DMS 273 (cell line): ENCODE measurements at regions not wholly inside any gene's neighbourhood (a gene's known extent, or its start where the extent isn't known, plus 50 kb on each side); places are given as distances from the start of the nearest gene placed in this dataset.
"Not testable (repeated sequence)": the region's sequence is repeated elsewhere in the genome, so short reads cannot be mapped to it uniquely, and the experiment has no call there.

ENCODE experiments used
- DNase-seq: peaks from one replicate; lab custom pipeline; 2025; ENCODE audit not compliant: unreplicated experiment; lab: John Stamatoyannopoulos, UW

DNA sequence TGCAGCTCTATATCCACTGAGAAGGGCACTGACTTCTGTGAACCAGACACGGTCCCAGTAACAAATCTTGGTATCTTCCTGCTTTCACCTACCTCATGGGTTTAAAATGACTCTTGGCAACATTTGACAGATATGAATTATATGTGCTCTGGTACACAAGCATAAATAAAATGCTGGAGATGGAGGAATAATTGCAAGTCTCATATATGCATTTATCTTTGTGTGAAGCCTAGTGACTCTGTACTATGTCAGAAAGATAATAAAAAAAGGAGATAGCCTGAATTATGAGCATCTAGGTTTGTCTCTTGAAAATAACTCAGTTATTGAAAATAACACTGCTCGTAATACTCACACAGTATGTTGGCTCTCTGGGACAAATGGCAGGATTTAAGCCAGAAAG is 167.1 kb upstream of the CRBN start:
- DNase-seq, result no peak

DNA sequence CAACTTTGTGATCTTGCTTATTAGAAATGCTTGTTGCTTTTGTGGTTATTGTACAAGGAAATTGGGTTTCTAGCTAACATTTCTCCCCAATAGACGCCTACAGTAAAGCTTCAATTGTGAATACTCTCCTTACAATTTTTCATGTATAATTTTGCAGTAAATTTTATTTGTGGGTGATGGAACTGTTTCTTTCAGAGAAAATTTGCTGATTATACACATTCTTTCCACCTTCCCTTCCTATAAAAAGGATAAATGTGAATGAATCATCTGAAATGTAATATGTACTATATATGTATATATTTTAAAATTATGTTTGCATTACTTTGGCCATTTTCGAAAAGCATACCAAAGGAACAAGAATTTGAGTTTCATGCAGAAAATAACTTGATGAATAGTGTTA is 162.7 kb upstream of the CRBN start:
- no peak for DNase-seq

DNA sequence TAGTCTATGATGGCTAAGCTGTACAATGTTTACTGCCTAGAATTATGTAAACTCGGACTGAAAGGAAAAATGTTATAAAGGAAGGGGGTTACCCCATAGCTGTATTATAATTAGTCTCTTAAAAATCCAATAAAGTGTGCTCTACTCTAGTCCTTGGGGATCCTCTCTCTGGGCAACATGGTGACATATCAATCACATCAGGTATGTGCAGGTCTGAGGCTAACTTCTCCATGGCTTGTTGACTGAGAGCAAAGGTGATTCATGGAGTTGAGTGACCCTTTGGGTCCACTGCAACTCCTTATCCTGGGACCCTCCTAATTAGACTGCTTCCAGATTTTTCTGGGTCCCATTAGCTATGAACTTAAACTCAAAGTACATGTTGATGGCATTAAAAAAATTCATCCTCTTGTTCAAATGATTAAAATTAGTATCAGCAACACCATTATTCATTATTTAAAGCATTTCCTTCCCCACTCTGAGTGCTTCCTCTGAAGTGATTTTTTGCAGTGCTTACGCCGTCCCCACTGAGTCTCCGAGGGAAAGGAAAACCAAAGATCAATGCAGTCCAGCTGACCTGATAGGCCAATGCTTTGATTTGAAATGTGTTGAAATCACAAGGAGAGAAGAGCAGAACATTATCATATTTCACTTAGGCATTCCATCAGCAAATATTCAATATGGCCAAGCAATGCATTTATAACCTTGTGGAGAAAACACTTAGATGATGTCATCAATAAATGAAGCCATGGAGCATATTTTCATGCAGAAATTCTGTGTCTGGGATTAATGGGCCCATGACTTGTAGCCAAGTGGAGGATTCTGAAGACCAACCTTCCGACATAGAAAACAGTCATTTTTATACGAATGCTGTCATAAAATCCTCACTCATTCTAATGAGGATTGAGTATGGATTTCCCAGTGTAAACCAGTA is 161.7 kb upstream of the CRBN start:
- no peak for DNase-seq

DNA sequence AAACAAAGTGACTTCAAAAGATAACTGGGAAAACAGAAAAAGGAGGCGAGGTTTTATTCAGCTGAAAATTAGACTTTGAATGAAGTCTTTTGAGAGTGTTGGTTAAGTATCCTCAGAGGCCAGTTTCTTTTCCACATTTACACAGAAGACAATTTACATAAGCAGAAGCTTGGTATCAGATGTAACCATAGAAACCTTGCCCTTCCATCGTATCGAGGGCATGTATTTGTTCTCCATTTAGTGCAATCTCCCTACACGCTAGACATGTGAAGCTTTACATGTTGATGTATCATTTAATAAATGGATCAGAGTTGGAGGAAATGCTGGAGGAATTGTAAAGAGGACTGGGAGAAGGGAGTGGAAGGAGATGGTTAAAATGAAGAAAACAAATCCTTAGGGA is 161.0 kb upstream of the CRBN start:
- no peak for DNase-seq

DNA sequence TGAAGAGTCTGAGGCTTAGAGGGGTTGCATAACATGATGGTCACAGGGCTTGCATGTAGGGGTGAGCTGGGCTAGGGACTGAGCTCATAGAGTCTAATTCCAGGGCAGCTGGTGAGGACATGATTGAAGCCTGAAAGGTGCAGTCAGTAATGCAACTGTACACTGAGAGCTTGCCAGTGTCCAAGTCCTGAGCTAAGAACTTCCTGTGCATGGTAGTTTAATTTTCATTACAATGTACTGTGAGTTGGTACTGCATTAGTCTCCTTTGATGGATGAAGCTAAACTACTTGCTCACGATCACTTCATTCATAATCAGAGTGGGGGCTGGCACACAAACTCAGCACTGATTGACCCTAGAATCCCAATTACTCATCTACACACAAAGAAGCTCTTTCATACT is 156.4 kb upstream of the CRBN start:
- no peak for DNase-seq

DNA sequence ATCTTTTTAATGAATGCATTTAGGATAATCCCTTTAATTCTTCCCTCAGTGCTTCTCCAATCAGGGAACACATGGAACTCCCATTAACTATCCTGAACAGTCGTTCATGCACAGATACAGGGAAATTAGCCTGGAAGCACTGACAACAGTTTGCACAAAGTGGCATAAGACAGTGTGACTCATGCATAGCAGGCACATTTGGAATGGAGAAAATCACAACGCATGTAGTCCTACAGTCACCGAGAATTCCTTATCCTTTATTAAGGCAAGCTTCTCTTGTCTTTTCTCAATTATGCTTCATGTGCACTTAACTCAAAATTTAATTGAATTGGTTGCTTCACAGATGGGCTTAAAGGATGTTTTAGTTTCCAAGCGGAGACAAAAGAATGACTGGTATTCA is 155.0 kb upstream of the CRBN start:
- no peak for DNase-seq

DNA sequence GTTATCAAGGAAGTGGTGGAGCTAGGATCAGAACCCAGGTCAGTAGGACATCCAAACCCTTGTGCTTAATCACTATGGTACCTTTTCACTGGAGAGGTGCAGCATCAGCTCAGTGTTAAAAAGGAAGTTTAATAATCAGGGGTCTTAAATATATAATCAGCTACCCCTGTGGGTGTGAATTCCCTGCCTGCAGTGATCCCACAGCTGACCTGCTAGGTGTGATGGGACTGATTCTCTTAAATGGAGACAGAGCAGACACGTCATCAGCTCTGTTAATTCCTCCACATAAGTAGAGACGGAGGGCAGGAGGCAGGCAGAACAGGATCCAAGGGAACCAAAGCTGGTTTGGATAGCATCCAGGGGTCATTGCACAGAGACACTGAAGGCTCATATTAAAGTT is 154.1 kb upstream of the CRBN start:
- DNase-seq, result no peak

DNA sequence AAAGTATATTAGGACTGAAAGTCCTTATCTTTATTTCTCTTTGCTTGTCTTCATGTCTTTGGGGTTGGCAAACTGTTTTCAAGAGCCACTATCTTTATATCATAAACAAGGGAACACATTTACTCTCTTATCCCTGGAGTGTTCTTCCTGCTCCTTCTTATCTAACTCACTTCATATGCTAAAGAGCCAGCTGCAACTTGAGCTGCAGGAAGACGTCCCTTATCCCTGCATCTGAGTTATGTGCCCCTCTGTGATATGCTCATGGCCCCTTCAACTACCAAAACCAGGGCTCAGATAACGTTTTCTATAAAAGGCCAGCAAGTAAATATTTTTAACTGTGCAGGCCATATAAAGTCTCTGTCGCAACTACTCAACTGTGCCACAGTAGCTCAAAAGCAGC is 137.0 kb upstream of the CRBN start:
- DNase-seq, result no peak

DNA sequence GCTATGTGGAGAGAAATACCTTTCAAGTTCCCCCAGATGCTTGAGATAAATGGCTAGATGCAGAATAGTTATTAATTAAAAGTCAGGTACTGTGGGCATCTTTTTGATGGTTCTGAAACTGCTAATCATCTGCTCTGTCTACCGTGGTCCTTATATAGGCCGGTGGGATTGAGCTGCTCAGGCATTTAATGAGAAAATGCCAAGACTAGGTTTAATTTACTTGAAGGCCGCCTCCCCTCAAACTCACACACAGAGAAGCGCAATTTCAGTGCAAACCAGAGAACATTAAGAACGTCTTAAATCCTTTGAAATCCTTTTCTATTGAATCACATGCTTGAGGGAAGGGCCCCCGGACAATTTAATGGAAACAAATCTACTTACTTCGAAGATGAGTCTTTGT is 136.4 kb upstream of the CRBN start:
- no peak for DNase-seq

DNA sequence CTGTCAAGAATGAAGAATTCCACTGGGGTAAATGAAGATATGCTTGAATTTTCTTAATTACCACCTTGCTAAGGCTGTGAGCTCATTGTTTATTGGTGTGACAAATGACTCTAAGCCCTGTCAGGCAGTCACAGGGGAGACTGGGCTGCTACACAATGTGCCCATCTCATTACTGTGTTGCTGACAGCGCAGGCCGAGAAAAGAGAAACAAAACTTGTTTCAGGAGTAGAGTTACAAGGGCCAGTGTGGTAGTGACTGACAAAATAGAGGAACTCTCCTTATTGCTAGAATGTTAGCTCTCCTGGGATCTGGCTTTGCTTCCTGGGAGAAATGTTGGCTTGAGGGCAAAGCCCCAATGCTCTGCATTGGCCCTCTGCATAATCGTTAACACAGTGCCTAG is 130.4 kb upstream of the CRBN start:
- DNase-seq, result no peak

DNA sequence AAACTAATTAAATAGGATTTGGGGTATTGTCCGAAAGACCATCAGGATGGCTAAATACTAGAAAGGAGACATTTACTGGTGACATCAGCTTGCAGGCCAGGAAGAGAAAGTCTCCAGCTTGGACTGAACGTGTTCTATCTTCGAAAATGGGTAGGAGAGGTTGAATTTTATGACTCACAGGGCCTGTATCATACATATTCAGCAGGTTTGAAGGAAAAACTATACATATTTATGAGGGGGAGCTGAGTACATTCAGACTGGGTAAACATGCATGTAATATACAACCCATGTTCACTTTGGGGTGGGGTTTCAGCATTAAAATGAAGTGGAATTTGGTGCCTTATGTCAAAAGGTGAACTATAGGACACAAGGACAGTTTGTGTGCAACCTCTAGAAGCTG is 129.3 kb upstream of the CRBN start:
- DNase-seq, result no peak

DNA sequence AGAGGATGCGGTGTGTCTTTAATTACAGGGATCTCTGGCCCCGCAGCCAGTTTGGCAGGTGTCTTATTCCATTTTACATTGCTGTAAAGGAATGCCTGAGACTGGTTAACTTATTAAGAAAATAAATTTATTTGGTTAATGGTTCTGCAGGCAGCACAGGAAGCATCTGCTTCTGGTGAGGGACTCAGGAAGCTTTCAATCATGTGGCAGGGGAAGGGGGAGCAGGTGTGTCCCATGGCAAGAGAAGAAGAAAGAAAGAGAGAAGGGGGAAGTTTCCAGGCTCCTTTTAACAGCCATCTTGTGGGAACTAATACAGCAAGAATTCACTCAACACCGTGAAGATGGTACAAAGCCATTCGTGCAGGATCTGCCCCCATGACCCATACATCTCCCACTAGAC is 128.0 kb upstream of the CRBN start:
- DNase-seq, result no peak

DNA sequence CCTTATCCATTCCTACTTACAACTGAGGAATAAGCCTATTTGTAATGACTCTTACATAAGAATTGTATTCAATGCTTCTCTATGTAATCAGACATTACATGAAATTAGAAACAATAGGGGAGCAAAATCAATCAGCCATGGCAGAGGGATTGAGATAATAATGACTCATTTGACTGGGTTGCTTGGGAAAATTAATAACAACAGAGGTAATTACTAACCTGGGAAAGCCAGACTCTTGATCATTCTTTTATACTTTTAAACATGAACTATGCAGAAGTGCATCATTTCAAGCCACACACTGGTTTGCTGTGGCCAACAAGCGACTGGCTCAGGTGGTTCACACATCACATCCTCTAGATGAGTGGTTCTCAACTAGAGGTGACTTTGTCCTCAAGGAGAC is 126.3 kb upstream of the CRBN start:
- no peak for DNase-seq

DNA sequence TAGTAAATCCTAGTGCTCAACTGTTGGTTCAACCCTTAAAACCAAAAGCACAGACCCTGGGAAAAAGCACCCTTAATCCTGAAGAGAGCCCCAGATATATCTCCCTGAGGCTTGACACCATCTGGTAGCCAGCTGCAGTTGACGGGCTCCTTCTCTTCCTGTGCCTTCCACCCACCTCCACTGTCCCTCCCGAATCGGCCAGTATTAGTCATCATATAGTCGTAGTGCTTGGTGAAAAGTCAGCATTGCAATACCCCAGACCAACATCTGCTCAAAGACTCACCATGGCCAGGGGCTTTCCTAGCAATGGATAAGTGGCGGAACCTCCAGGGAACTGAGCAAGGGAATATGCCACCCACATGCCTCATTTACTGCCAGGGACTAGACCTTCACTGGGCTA is 125.6 kb upstream of the CRBN start:
- DNase-seq, result no peak

DNA sequence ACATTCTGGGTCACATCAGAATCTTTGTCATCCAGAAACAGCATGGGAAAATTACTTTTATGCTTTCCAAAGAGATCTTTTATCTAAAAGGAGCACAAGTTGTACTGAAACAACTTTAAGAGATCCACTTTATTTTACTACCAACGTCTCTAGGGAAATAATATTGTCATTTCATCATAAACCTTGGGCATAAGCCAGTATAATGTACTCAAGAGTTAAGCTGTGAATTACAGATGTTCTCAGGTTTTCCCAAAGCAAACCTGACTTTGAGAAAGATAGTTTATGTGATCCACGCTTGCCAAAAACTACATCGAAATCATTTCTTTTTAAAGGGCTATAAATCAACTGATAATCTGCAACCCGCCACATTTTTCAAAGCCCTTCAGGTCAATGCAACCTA is 124.1 kb upstream of the CRBN start:
- no peak for DNase-seq

DNA sequence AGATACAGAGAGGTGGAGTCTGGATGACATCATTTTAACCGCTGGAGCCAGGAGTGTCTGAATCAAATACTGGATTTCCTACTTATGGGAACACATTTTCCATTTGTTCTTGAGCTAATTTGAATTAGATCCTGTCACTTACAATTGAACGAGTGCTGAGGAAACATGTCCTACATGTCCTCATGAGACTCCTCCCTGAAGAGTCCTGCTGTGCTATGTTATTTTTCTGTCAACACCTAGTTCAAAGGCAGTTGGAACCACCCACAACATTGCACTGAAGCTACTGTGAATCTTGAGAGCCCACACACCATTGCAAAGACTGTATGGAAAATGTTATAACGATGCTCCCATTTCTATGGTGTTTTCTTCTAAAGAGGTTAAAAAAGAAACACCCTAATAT is 123.5 kb upstream of the CRBN start:
- no peak for DNase-seq

DNA sequence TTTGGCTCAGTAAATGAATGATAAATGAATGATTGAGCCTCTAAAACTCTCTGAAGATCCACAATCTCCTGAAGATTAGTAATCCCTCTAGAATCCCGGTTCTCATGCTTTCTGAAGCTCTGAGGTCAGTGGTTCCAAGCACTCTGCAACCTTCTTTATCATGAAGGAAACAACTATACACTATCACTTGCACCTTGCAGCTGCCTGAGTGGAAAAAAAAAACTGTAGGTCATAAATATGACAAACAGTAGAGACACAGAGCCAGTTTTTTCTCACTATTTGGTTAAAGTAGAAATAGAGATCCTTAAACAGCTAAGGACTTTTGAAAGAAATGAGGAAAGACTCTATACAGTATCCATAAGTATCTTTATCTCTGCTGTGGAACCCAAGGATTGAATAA is 122.0 kb upstream of the CRBN start:
- no peak for DNase-seq

DNA sequence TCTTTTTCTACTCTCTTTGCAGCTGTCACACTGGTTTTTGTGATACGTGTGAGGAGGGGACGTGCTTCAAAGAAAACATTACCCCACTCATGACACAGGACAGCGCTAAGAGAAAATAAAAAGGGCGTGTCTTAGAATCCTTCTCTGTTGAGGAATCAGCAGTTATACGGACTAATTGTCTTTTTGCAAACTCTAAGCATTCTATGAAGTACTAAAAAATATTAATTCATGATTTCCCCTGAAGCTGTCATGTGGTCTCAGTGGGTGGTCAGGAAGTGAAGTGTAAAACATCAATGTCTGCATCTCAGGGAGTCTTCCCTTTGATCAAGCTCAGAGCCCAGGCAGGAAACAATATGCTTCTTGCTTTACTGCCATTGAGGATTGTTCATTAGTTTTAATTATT is 117.5 kb upstream of the CRBN start:
- DNase-seq, result no peak

DNA sequence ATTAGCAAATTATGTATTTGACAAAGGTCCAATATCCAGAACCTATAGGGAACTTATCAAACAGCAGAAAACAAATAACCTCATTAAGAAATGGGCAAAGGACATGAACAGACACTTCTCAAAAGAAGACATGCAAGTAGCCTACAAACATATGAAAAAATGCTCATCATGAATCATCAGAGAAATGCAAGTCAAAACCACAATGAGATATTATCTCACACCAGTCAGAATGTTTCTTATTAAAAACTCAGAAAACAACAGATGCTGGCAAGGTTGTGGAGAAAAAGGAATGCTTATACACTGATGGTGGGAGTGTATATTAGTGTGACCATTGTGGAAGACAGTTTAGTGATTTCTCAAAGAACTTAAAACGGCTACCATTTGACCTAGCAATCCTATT is 116.1 kb upstream of the CRBN start:
- DNase-seq, result no peak

DNA sequence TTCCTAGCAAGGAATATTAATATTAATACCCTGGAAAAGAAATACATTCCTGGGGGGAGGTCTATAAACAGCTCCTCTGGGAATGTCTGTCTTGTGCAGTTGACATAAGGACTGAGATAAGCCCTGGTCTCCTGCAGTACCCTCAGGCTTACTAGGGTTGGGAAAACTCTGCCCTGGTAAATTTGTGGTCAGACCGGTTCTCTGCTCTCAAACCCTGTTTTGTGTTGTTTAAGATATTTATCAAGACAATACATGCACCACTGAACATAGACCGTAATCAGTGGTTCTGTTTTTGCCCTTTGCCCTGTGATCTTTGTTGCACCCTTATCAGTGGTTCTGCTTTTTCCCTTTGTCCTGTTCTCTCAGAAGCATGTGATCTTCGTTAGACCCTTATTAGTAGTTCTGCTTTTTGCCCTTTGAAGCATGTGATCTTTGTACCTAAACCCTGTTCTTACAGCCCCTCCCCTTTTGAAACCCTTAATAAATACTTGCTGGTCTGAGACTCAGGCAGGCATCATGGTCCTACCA is 112.3 kb upstream of the CRBN start:
- DNase-seq, result not testable (repeated sequence)

DNA sequence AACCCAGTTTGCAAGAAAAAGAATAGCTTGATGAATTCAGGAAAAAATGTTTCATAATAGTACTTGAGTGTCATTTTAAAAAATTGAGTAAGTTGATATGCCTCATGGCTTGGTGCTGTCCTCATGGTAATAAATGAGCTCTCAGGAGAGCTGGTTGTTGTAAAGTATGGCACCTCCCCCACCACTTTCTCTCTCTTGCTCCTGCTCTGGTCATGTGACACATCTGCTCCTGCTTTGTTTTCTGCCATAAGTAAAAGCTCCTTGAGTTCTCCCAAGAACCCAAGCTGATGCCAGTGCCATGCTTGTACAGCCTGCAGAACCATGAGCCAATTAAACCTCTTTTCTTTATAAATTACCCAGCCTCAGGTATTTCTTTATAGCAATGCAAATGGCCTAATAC is 108.8 kb upstream of the CRBN start:
- DNase-seq, result no peak

DNA sequence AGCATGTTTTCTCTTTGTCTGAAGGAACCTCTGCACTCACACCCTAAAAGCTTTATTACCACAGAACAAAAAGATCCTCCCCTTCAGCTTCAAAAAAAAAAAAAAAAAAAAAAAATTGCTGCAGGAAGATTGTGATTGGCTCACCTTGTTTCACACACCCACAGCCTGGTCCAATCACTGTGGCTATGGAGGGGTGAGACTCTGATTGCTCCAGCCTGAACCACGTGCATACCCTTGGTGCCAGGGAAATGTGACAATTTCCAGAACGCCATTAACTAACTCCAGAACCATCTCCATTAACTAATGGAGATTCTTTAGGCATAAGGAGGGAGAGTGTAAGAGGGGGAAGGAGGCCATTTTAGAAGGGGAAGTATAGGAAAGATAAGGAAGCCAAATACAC is 106.5 kb upstream of the CRBN start:
- DNase-seq, result peak; percentile 0

DNA sequence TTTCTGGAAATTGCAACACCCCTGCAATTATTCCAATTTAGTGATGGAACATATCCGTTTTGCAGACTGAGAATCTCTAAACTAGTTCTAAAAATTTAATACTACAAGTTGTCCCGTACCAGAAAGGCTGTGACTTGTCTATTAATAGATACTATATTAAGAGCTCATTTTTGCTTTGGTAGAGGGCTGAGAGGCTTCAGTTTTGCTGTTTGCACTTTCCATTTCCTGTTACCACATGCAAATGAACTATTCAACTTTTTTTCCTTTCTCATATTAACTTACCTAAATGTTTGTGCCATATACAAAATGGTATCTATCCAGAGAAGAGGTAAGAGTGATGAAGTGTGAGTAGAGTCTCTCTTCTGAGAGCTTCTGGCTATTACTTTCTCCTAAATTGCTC is 101.5 kb upstream of the CRBN start:
- no peak for DNase-seq
